Common myeloid progenitor, CD34-positive (primary cell): ENCODE measurements at regions not wholly inside any gene's neighbourhood (a gene's known extent, or its start where the extent isn't known, plus 50 kb on each side); places are given as distances from the start of the nearest gene placed in this dataset.

Source experiments
- CTCF ChIA-PET: fragments of 350-600 bp; sonication (Branson Sonifier 250); formaldehyde crosslinking; loops from one replicate; lab custom pipeline; 2021; ENCODE audit warnings: antibody characterized with exemption; lab: Charles Lee
- POLR2A ChIA-PET: fragments of 350-600 bp; sonication (Branson Sonifier 250); formaldehyde crosslinking; loops from one replicate; lab custom pipeline; 2021; ENCODE audit warnings: antibody characterized with exemption; lab: Charles Lee
- DNase-seq, 3 donors: peaks; one replicate each; pipeline versions ENCODE4 v3.0.0 to v3.0.0-alpha.2; 2013
- H3K27ac ChIP-seq, 2 experiments: 1 replicate in 1 of 2; 2 replicates in 1 of 2; pipeline ENCODE4 v1.7.0; 2013; ENCODE audit warnings: inconsistent platforms in 2 of 2, low read length in 2 of 2, mild to moderate bottlenecking in 2 of 2, low read depth in 1 of 2, moderate library complexity in 1 of 2; ENCODE audit not compliant: severe bottlenecking in 2 of 2, insufficient read depth in 1 of 2, poor library complexity in 1 of 2
- H3K27me3 ChIP-seq, 5 experiments: replicated peaks in 2 of 5; 1 replicate in 3 of 5; 2 replicates in 2 of 5; pipeline versions ENCODE4 v1.6.1 to v1.7.0; 2013; ENCODE audit warnings: low read length in 4 of 5, mild to moderate bottlenecking in 2 of 5, moderate library complexity in 2 of 5, inconsistent platforms in 1 of 5; ENCODE audit not compliant: insufficient read depth in 5 of 5, control insufficient read depth in 4 of 5
- H3K36me3 ChIP-seq, 4 experiments: 1 replicate in 2 of 4; 2 replicates in 2 of 4; pipeline versions ENCODE4 v1.6.1 to v1.7.0; 2013; ENCODE audit warnings: low read length in 3 of 4, control low read depth in 1 of 4, mild to moderate bottlenecking in 1 of 4; ENCODE audit not compliant: control insufficient read depth in 4 of 4, insufficient read depth in 4 of 4
- H3K4me1 ChIP-seq, 4 experiments: 1 replicate in 3 of 4; 2 replicates in 1 of 4; pipeline versions ENCODE4 v1.6.1 to v1.7.1; 2013; ENCODE audit warnings: low read length in 3 of 4, mild to moderate bottlenecking in 3 of 4, control low read depth in 1 of 4, inconsistent platforms in 1 of 4, moderate library complexity in 1 of 4; ENCODE audit not compliant: control insufficient read depth in 4 of 4, insufficient read depth in 4 of 4; ENCODE audit errors: control extremely low read depth in 1 of 4
- H3K4me3 ChIP-seq, 7 experiments: 1 replicate in 4 of 7; 2 replicates in 3 of 7; pipeline versions ENCODE4 v1.5.1 to v1.7.0; 2013; ENCODE audit warnings: mild to moderate bottlenecking in 7 of 7, low read length in 6 of 7, moderate library complexity in 6 of 7, inconsistent platforms in 2 of 7, low read depth in 2 of 7, control low read depth in 1 of 7; ENCODE audit not compliant: insufficient read depth in 4 of 7, control insufficient read depth in 1 of 7; ENCODE audit errors: extremely low read depth in 1 of 7
- H3K9me3 ChIP-seq, 5 experiments: 1 replicate in 4 of 5; 2 replicates in 1 of 5; pipeline versions ENCODE4 v1.6.1 to v1.7.1; 2013; ENCODE audit warnings: low read length in 4 of 5, mild to moderate bottlenecking in 2 of 5, inconsistent platforms in 1 of 5, low read depth in 1 of 5, moderate library complexity in 1 of 5; ENCODE audit not compliant: control insufficient read depth in 4 of 5, insufficient read depth in 2 of 5; ENCODE audit errors: control extremely low read depth in 1 of 5
- WGBS: methylation state at CpG from one replicate; pipeline ENCODE4 v1.1.5; 2013; ENCODE audit not compliant: insufficient coverage; 5-methylcytosine and 5-hydroxymethylcytosine counted together

- H3K4me1 ChIP-seq, result peaks cover 0 to 4% (median 1%) of the 10 kb centered on the region in 4 experiments
- no peak for DNase-seq
- no peak overlapping the region for H3K4me3 ChIP-seq
- no peak overlapping the region for H3K27ac ChIP-seq
- WGBS, result no CpG with 5 or more reads among the region's 1 CpG
- ChIA-PET POLR2A (no interaction called here), CTCF (no interaction called here)
- H3K36me3 ChIP-seq, result no peaks in the 10 kb centered on the region
- H3K27me3 ChIP-seq, result no peaks in the 10 kb centered on the region
- no peaks in the 10 kb centered on the region for H3K9me3 ChIP-seq
These were observed 518.1 kb downstream of the KCNJ2 start for GRCh38 chr17:70687421-70687820.

- POLR2A ChIA-PET, result no interaction called here
These were observed 521.8 kb downstream of the KCNJ2 start for GRCh38 chr17:70691150-70691549.

GRCh38 chr17:70699408-70699807, 530.1 kb downstream of the KCNJ2 start:
- H3K9me3 ChIP-seq, result peaks cover 0 to 5% (median 0%) of the 10 kb centered on the region in 5 experiments
- no peak overlapping the region for H3K4me3 ChIP-seq
- POLR2A ChIA-PET, result no interaction called here
- WGBS, result no CpG with 5 or more reads among the region's 2 CpGs
- no peaks in the 10 kb centered on the region for H3K36me3 ChIP-seq
- no peaks in the 10 kb centered on the region for H3K27me3 ChIP-seq
- CTCF ChIA-PET, result no interaction called here
- peaks cover 0 to 2% (median 0%) of the 10 kb centered on the region in 4 experiments for H3K4me1 ChIP-seq
- no peak overlapping the region for H3K27ac ChIP-seq
- DNase-seq, result no peak

More at GRCh38 chr17:70691150-70691549, 521.8 kb downstream of the KCNJ2 start:
- WGBS, result 83% methylated on average over 2 of the region's 2 CpGs
- Histone ChIP-seq H3K4me1 (no peaks in the 10 kb centered on the region), H3K27ac (no peak overlapping the region), H3K27me3 (no peaks in the 10 kb centered on the region), H3K36me3 (no peaks in the 10 kb centered on the region), H3K4me3 (no peak overlapping the region), H3K9me3 (peaks cover 0 to 1% (median 0%) of the 10 kb centered on the region in 5 experiments)
- no peak for DNase-seq
- CTCF ChIA-PET, result no interaction called here

- DNase-seq, result no peak
- H3K36me3 ChIP-seq, result no peaks in the 10 kb centered on the region
- H3K9me3 ChIP-seq, result peaks cover 0 to 5% (median 0%) of the 10 kb centered on the region in 5 experiments
- ChIA-PET CTCF (no interaction called here), POLR2A (no interaction called here)
- no peak overlapping the region for H3K4me3 ChIP-seq
- no peaks in the 10 kb centered on the region for H3K27me3 ChIP-seq
- 92% methylated on average over 2 of the region's 3 CpGs for WGBS
- H3K27ac ChIP-seq, result no peak overlapping the region
- peaks cover 0 to 5% (median 0%) of the 10 kb centered on the region in 4 experiments for H3K4me1 ChIP-seq
These were observed 533.4 kb downstream of the KCNJ2 start for GRCh38 chr17:70702683-70703255.

- H3K4me1 ChIP-seq, result peaks cover 0 to 3% (median 0%) of the 10 kb centered on the region in 4 experiments
- no peaks in the 10 kb centered on the region for H3K36me3 ChIP-seq
- 92% methylated on average over 5 of the region's 7 CpGs for WGBS
- no peak for DNase-seq
- peaks cover 0 to 2% (median 0%) of the 10 kb centered on the region in 5 experiments for H3K27me3 ChIP-seq
- CTCF ChIA-PET, result no interaction called here
- no peak overlapping the region for H3K4me3 ChIP-seq
- H3K27ac ChIP-seq, result no peak overlapping the region
- H3K9me3 ChIP-seq, result peaks cover 0 to 2% (median 0%) of the 10 kb centered on the region in 5 experiments
- POLR2A ChIA-PET, result no interaction called here
These were observed 540.3 kb downstream of the KCNJ2 start for GRCh38 chr17:70709596-70709995.

- CTCF ChIA-PET, result no interaction called here
- no peak overlapping the region for H3K27ac ChIP-seq
- POLR2A ChIA-PET, result interaction anchor here (0.6 kb wide), 1 partner anchor 486 kb away, joined by 3 read pairs; no protein-coding TSS in a partner anchor
- no peaks in the 10 kb centered on the region for H3K4me1 ChIP-seq
- H3K36me3 ChIP-seq, result no peaks in the 10 kb centered on the region
- no peaks in the 10 kb centered on the region for H3K9me3 ChIP-seq
- DNase-seq, result no peak
- H3K4me3 ChIP-seq, result no peak overlapping the region
- H3K27me3 ChIP-seq, result peaks cover 0 to 2% (median 0%) of the 10 kb centered on the region in 5 experiments
These were observed 544.4 kb downstream of the KCNJ2 start for GRCh38 chr17:70713694-70714093.

- CTCF ChIA-PET, result no interaction called here
These were observed 547.2 kb downstream of the KCNJ2 start for GRCh38 chr17:70716551-70716950.

More at GRCh38 chr17:70716551-70716950, 547.2 kb downstream of the KCNJ2 start:
- Histone ChIP-seq H3K27me3 (peaks cover 0 to 2% (median 0%) of the 10 kb centered on the region in 5 experiments), H3K4me3 (no peak overlapping the region), H3K4me1 (no peaks in the 10 kb centered on the region), H3K36me3 (no peaks in the 10 kb centered on the region), H3K27ac (no peak overlapping the region), H3K9me3 (no peaks in the 10 kb centered on the region)
- 100% methylated on average over 1 of the region's 3 CpGs for WGBS
- DNase-seq, result no peak
- POLR2A ChIA-PET, result no interaction called here
